ENCODE measurements at regions not wholly inside any gene's neighbourhood (a gene's known extent, or its start where the extent isn't known, plus 50 kb on each side); places are given as distances from the start of the nearest gene placed in this dataset.

GRCh38 chr3:23735535-23736326 is 70.0 kb upstream of the UBE2E1 start:
- no peak overlapping the region for H3K4me3 Mint-ChIP-seq
- peaks cover 5% of the 10 kb centered on the region for H3K4me1 Mint-ChIP-seq (ENCODE audit: low read depth)
- no peaks in the 10 kb centered on the region for H3K36me3 Mint-ChIP-seq (ENCODE audit: low read depth)
- no peaks in the 10 kb centered on the region for H3K9me3 Mint-ChIP-seq
- H3K27ac Mint-ChIP-seq = no peak overlapping the region
- H3K27me3 Mint-ChIP-seq (ENCODE audit: low read depth) = peaks cover 30% of the 10 kb centered on the region

DNA sequence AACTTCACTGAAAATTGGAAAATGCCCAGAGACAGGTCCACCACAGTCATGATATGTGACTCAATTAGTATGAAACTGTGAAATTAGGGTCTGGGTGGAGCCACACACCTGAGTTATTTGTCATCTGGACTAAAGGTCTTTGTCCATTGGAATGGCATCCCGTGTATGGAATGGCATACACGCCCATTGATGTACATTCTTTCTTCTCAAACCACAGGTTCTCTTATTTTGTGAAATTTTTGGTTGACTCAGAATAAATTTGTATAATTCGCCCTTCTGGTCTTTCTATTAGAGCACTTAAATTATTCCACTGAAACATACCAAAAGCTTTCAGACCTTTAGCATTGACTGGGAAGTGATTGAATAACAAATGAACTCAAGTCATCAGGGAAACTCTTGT is 66.8 kb upstream of the UBE2E1 start:
- H3K27me3 Mint-ChIP-seq (ENCODE audit: low read depth) = peaks cover 26% of the 10 kb centered on the region
- H3K27ac Mint-ChIP-seq = no peak overlapping the region
- H3K9me3 Mint-ChIP-seq = no peaks in the 10 kb centered on the region
- H3K4me1 Mint-ChIP-seq (ENCODE audit: low read depth) = peaks cover 11% of the 10 kb centered on the region
- no peak overlapping the region for H3K4me3 Mint-ChIP-seq
- no peaks in the 10 kb centered on the region for H3K36me3 Mint-ChIP-seq (ENCODE audit: low read depth)

DNA sequence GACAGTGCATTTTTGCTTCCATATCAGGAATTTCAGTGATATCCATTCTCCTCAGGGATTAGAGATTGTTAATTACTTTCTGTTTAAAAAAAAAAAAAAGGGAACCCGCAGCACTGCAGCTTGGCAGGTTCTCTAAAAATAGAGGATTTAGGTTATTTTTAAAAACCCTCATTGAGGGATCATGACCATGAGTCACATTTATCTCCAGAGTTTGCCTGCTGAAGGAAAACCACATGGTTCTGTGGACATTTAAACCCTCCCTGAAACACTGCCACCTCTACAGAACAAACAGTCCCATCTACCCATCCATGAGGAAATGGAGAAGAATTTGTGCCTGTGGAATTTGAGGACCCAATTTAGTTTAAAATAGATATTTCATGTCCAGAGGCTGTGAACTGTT is 66.2 kb upstream of the UBE2E1 start:
- H3K36me3 Mint-ChIP-seq (ENCODE audit: low read depth) = no peaks in the 10 kb centered on the region
- H3K4me1 Mint-ChIP-seq (ENCODE audit: low read depth) = peaks cover 11% of the 10 kb centered on the region
- peaks cover 26% of the 10 kb centered on the region for H3K27me3 Mint-ChIP-seq (ENCODE audit: low read depth)
- no peak overlapping the region for H3K4me3 Mint-ChIP-seq
- H3K9me3 Mint-ChIP-seq = no peaks in the 10 kb centered on the region
- no peak overlapping the region for H3K27ac Mint-ChIP-seq

- no peak overlapping the region for H3K4me3 Mint-ChIP-seq
- H3K27me3 Mint-ChIP-seq (ENCODE audit: low read depth) = peaks cover 26% of the 10 kb centered on the region
These were observed 65.2 kb upstream of the UBE2E1 start for GRCh38 chr3:23740517-23740965.

GRCh38 chr3:23741036-23741706 is 64.6 kb upstream of the UBE2E1 start:
- Mint-ChIP-seq H3K4me1 (ENCODE audit: low read depth) (peaks cover 11% of the 10 kb centered on the region), H3K27ac (no peak overlapping the region), H3K27me3 (ENCODE audit: low read depth) (peaks cover 26% of the 10 kb centered on the region), H3K9me3 (no peaks in the 10 kb centered on the region), H3K4me3 (no peak overlapping the region), H3K36me3 (ENCODE audit: low read depth) (no peaks in the 10 kb centered on the region)

More at GRCh38 chr3:23740517-23740965, 65.2 kb upstream of the UBE2E1 start:
- H3K4me1 Mint-ChIP-seq (ENCODE audit: low read depth) = peaks cover 11% of the 10 kb centered on the region
- H3K27ac Mint-ChIP-seq = peak overlapping the region; percentile 32
- H3K9me3 Mint-ChIP-seq = no peaks in the 10 kb centered on the region
- H3K36me3 Mint-ChIP-seq (ENCODE audit: low read depth) = no peaks in the 10 kb centered on the region

- peaks cover 11% of the 10 kb centered on the region for H3K4me1 Mint-ChIP-seq (ENCODE audit: low read depth)
- H3K27me3 Mint-ChIP-seq (ENCODE audit: low read depth) = peaks cover 15% of the 10 kb centered on the region
- H3K36me3 Mint-ChIP-seq (ENCODE audit: low read depth) = no peaks in the 10 kb centered on the region
- H3K27ac Mint-ChIP-seq = no peak overlapping the region
- no peak overlapping the region for H3K4me3 Mint-ChIP-seq
- no peaks in the 10 kb centered on the region for H3K9me3 Mint-ChIP-seq
These were observed 62.5 kb upstream of the UBE2E1 start for GRCh38 chr3:23743141-23743784.

- H3K27ac Mint-ChIP-seq = no peak overlapping the region
- H3K9me3 Mint-ChIP-seq = no peaks in the 10 kb centered on the region
- H3K4me1 Mint-ChIP-seq (ENCODE audit: low read depth) = no peaks in the 10 kb centered on the region
- H3K36me3 Mint-ChIP-seq (ENCODE audit: low read depth) = no peaks in the 10 kb centered on the region
- H3K4me3 Mint-ChIP-seq = no peak overlapping the region
- no peaks in the 10 kb centered on the region for H3K27me3 Mint-ChIP-seq (ENCODE audit: low read depth)
These were observed 59.3 kb upstream of the UBE2E1 start for GRCh38 chr3:23746441-23746840.

- no peaks in the 10 kb centered on the region for H3K4me1 Mint-ChIP-seq (ENCODE audit: low read depth)
- H3K36me3 Mint-ChIP-seq (ENCODE audit: low read depth) = no peaks in the 10 kb centered on the region
- H3K9me3 Mint-ChIP-seq = no peaks in the 10 kb centered on the region
- no peak overlapping the region for H3K27ac Mint-ChIP-seq
- H3K4me3 Mint-ChIP-seq = no peak overlapping the region
- H3K27me3 Mint-ChIP-seq (ENCODE audit: low read depth) = no peaks in the 10 kb centered on the region
These were observed 57.9 kb upstream of the UBE2E1 start for GRCh38 chr3:23747841-23748240.

- Mint-ChIP-seq H3K9me3 (no peaks in the 10 kb centered on the region), H3K4me1 (ENCODE audit: low read depth) (no peaks in the 10 kb centered on the region), H3K27ac (no peak overlapping the region), H3K4me3 (no peak overlapping the region), H3K36me3 (ENCODE audit: low read depth) (no peaks in the 10 kb centered on the region), H3K27me3 (ENCODE audit: low read depth) (no peaks in the 10 kb centered on the region)
These were observed 57.2 kb upstream of the UBE2E1 start for GRCh38 chr3:23748398-23749110.

DNA sequence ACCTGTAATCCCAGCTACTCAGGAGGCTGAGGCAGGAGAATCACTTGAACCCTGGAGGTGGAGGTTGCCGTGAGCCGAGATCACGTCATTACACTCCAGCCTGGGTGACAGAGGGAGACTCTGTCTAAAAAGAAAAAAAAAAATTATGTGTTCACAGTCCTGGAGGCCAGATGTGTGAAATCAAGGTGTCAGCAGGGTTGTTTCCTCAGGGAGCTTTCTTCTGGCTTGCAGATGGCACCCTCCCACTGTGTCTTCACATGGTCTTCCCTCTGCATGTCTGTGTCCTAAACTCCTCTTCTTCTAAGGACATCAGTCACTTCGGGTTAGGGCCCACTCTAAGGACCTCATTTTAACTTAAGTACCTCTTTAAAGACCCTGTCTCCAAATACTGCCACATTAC is 56.1 kb upstream of the UBE2E1 start:
- Mint-ChIP-seq H3K4me1 (ENCODE audit: low read depth) (no peaks in the 10 kb centered on the region), H3K9me3 (no peaks in the 10 kb centered on the region), H3K27me3 (ENCODE audit: low read depth) (no peaks in the 10 kb centered on the region), H3K36me3 (ENCODE audit: low read depth) (no peaks in the 10 kb centered on the region), H3K4me3 (no peak overlapping the region), H3K27ac (no peak overlapping the region)

DNA sequence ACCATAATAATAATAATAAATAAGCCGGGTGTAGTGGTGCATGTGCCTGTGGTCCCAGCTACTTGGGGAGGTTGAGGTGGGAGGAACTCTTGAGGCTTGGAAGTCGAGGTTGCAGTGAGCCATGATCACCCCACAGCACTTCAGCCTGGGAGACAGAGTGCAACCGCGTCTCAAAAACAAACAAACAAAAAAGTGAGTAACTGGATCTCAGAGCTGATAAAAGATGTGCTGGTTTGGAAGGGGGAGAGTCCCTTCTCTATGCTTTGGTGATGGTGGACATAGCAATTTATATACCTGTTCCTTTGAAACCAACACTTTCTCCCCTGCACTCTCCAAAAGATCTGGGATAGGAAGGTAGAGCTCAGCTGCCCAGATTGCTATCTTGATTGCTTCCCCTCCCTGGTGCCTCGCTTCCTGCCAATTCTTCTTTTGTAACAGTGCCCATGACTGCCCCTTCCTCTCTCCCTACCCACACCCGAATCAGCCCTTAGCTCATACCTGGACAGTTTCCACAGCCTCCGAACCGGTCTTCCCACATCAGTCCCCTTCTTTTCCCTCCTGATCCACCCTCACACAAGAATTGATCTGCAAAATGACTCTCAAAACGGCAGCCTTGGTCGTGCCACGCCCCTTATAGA is 55.1 kb upstream of the UBE2E1 start:
- Mint-ChIP-seq H3K4me3 (no peak overlapping the region), H3K27me3 (ENCODE audit: low read depth) (peaks cover under 1% of the 10 kb centered on the region), H3K9me3 (no peaks in the 10 kb centered on the region), H3K36me3 (ENCODE audit: low read depth) (no peaks in the 10 kb centered on the region), H3K4me1 (ENCODE audit: low read depth) (no peaks in the 10 kb centered on the region), H3K27ac (no peak overlapping the region)

GRCh38 chr3:23751212-23751723 is 54.5 kb upstream of the UBE2E1 start:
- no peaks in the 10 kb centered on the region for H3K4me1 Mint-ChIP-seq (ENCODE audit: low read depth)
- H3K27me3 Mint-ChIP-seq (ENCODE audit: low read depth) = peaks cover 7% of the 10 kb centered on the region
- H3K27ac Mint-ChIP-seq = no peak overlapping the region
- H3K4me3 Mint-ChIP-seq = no peak overlapping the region
- H3K36me3 Mint-ChIP-seq (ENCODE audit: low read depth) = no peaks in the 10 kb centered on the region
- no peaks in the 10 kb centered on the region for H3K9me3 Mint-ChIP-seq

- H3K9me3 Mint-ChIP-seq = no peaks in the 10 kb centered on the region
- H3K27ac Mint-ChIP-seq = no peak overlapping the region
- peaks cover 7% of the 10 kb centered on the region for H3K27me3 Mint-ChIP-seq (ENCODE audit: low read depth)
- no peak overlapping the region for H3K4me3 Mint-ChIP-seq
- H3K4me1 Mint-ChIP-seq (ENCODE audit: low read depth) = no peaks in the 10 kb centered on the region
- no peaks in the 10 kb centered on the region for H3K36me3 Mint-ChIP-seq (ENCODE audit: low read depth)
These were observed 53.6 kb upstream of the UBE2E1 start for GRCh38 chr3:23752126-23752525.

- H3K27ac Mint-ChIP-seq = no peak overlapping the region
- H3K27me3 Mint-ChIP-seq (ENCODE audit: low read depth) = peaks cover 10% of the 10 kb centered on the region
- no peaks in the 10 kb centered on the region for H3K4me1 Mint-ChIP-seq (ENCODE audit: low read depth)
- H3K9me3 Mint-ChIP-seq = no peaks in the 10 kb centered on the region
- no peak overlapping the region for H3K4me3 Mint-ChIP-seq
- H3K36me3 Mint-ChIP-seq (ENCODE audit: low read depth) = no peaks in the 10 kb centered on the region
These were observed 51.5 kb upstream of the UBE2E1 start for GRCh38 chr3:23754215-23754614.
